HG03378 (cell line): ENCODE measurements at regions not wholly inside any gene's neighbourhood (a gene's known extent, or its start where the extent isn't known, plus 50 kb on each side); places are given as distances from the start of the nearest gene placed in this dataset.
"Not testable (repeated sequence)": the region's sequence is repeated elsewhere in the genome, so short reads cannot be mapped to it uniquely, and the experiment has no call there.

Source experiments
- ATAC-seq: cut with Tn5 transposase; IDR thresholded peaks from one replicate; pipeline ENCODE4 v1.9.1; 2021; ENCODE audit warnings: mild to moderate bottlenecking, moderate library complexity; ENCODE audit not compliant: unreplicated experiment

- ATAC-seq: no peak
Observed at GRCh38 chr6:81148751-81149150, 603.7 kb downstream of the TENT5A start.

DNA sequence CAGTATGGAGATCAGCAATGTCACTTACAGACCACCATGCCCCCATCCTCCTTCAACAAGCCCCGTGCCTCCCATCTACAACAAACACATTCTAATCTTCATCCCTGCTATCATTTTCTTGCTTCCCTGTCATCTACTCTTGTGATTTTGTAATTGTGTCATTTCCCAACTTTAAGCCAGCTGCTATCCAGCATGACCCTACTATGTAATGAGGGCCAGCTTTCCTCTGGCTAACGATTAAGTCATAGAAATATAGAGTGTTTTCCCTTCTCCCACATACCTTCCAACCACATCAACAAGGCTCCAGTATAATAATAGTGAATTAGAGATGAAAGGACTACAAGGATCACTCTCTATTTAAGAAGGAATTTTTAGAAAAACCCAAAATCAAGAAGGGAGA, 607.0 kb downstream of the TENT5A start:
- ATAC-seq: no peak

- no peak for ATAC-seq
Observed at GRCh38 chr6:81144346-81144745, 608.1 kb downstream of the TENT5A start.

DNA sequence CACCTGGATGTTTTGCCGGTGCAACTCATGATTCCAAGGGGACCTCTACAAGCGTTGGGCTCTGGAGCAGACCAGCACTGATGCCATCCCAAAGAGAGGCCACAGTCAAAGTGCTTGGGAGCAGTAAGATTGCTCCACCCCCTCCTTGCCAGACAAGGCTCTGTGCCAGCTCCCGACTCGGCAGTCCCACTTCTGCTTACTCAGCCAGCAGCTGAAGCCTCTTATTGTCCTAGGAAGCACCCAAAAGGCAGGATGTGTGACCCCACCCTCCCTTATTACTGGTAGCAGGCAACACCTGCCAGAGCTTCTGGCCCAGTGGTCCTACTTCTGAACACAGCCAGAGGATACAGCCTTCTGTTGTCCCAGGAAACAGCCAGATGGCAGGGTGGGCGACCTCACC, 614.2 kb downstream of the TENT5A start:
- no peak for ATAC-seq

GRCh38 chr6:81130969-81131368, 621.5 kb downstream of the TENT5A start:
- ATAC-seq: no peak

DNA sequence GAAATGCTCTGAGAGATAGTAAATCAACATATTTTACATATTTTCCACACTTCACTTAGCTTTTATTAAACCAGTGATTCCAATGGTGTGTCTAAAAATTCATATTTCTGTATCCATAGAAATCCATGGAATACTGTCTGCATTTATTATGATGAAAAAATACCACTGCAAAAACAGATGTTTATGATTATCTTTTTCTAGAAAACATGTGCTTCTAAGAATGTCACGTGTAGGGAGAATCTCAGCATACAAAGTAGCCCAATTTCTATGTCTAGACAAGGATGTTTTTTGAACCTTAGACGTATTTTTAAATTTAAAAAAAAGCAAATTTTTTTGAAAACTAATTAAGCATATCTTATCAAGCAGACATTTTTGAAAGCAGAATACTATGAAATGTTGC, 622.4 kb downstream of the TENT5A start:
- ATAC-seq: no peak

GRCh38 chr6:81128671-81129070, 623.8 kb downstream of the TENT5A start:
- no peak for ATAC-seq

DNA sequence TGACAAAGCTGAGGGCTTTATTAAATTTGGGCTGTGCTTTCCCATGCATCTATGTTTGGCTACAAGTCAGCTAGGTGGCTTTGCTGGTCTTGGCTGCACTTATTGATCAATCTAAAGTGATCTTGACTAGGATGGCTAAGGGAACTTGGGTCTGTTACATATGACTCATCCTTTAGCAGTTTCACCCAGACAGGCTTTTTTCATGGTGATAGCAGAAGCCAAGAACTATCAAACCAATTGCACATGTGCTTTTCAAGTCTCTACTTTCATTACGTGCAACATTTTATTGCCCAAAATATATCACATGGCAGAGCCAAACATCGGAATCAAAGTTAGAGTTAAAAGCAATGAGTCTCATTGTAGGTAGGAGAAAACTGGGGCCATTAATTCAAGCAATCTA, 626.3 kb downstream of the TENT5A start:
- no peak for ATAC-seq

GRCh38 chr6:81120280-81120679, 632.2 kb downstream of the TENT5A start:
- no peak for ATAC-seq

DNA sequence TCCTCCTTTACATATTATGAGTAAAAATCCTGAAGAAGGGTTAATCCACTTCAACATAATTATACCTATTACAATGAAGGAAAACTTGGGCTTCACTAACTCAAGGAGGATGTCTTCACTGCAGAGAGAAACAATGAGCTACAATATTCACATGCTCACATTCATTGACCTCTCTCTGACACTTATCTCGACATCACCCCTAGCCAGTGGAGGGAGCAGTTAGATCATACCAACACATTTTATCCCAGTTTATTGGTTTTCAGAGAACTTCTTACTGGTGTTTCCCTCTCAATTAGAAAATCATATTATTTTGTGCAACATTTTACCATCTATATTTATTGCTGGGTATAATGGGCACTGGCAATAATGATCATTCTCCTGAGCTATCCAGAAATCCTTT, 646.5 kb downstream of the TENT5A start:
- no peak for ATAC-seq

DNA sequence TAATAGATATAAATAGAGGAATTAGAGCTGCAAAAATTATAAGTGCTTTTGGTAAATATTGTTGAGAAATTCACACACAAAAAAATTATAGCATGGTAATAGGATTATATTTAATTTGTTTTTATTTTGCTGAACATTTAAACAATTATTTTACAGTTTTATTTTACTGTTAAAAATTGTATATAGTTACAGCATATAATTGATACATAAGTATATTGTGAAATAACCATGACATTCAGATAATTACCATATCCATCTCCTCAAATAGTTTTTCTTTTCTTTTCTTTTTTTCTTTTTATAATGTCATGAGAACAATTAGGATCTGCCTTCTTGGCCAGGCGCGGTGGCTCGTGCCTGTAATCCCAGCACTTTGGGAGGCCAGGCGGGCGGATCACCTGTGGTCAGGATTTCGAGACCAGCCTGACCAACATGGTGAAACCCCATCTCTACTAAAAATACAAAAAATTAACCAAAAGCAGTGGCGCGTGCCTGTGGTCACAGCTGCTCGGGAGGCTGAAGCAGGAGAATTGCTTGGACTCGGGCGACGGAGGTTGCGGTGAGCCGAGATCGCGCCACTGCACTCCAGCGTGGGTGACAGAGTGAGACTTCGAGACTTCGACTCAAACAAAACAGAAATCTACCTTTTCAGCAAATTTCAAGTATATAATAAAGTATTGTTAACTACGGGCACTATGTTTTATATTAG, 654.2 kb downstream of the TENT5A start:
- ATAC-seq: no peak

DNA sequence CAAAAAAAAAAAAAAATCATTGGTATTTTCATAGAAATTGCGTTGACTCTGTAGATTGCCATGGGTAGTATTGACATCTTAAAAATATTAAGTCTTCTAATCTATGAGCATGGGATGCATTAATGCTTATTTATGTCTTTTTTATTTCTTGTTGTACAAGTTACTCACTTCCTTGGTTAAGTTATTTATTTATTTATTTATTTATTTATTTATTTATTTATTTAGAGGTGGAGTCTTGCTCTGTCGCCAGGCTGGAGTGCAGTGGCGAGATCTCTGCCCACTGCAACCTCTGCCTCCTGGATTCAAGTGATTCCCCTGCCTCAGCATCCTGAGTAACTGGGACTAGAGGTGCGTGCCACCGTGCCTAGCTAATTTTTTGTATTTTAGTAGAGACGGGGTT, 656.0 kb downstream of the TENT5A start:
- ATAC-seq: not testable (repeated sequence)

- ATAC-seq: no peak
Observed at GRCh38 chr6:81093051-81093450, 659.4 kb downstream of the TENT5A start.

- no peak for ATAC-seq
Observed at GRCh38 chr6:81088145-81088544, 664.3 kb downstream of the TENT5A start.

DNA sequence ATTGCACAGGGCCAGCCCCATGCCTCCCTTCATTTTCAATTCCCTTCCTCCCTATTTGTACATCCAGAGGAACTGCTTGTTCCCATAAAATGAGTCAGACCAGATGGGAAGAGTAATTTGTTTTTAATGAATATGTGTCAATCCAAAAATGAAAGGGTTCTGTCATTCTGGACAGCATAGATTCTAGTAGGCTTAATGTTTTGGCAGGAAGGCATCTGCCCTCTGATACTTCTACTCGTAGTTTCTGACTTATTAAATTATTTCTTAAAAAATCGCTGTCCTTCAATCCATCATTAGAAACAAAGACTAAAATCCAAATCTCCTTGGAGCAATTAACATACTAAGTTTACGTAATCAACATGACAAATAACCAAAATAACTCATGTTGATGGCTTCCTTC, 665.5 kb downstream of the TENT5A start:
- ATAC-seq: no peak

- ATAC-seq: no peak
Observed at GRCh38 chr6:81085431-81085790, 667.1 kb downstream of the TENT5A start.

GRCh38 chr6:81084776-81085430, 667.6 kb downstream of the TENT5A start:
- ATAC-seq: no peak

GRCh38 chr6:81075974-81076373, 676.5 kb downstream of the TENT5A start:
- no peak for ATAC-seq

- no peak for ATAC-seq
Observed at GRCh38 chr6:81073318-81073717, 679.2 kb downstream of the TENT5A start.

- ATAC-seq: no peak
Observed at GRCh38 chr6:81071121-81071520, 681.4 kb downstream of the TENT5A start.

GRCh38 chr6:81067057-81067456, 685.4 kb downstream of the TENT5A start:
- ATAC-seq: no peak

DNA sequence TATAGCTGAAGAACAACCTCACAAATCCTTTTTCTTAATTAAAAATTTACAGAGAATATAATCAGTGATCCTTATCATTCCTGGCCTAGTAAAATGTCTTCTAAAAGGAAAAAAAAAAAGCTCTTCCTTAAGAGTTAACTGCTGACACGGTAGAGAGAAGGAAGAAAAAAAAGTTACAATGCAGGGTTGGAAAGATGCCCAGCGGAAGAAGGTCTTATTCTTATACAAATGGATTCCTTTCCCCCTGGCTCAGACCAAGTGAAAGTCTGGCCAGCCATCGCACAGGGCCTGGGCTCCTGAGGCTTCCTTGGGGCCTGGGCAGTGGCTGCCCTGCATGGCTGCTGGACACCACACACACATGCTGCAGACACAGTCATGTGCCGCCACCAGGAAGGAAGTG, 688.6 kb downstream of the TENT5A start:
- ATAC-seq: no peak

GRCh38 chr6:81054036-81054435, 698.4 kb downstream of the TENT5A start:
- ATAC-seq: no peak
